ENCODE measurements at regions not wholly inside any gene's neighbourhood (a gene's known extent, or its start where the extent isn't known, plus 50 kb on each side); places are given as distances from the start of the nearest gene placed in this dataset.

- DNase-seq = no peak
- ATAC-seq (ENCODE audit: poor library complexity) = no peak
- intact Hi-C loops (cut with DNase I) = no loop called here
These were observed 96.1 kb upstream of the KCNA3 start for GRCh38 chr1:110770832-110771231.

GRCh38 chr1:110768605-110769004, 93.9 kb upstream of the KCNA3 start:
- intact Hi-C loops (cut with DNase I) = no loop called here
- ATAC-seq (ENCODE audit: poor library complexity) (no peak), DNase-seq (no peak)

- intact Hi-C loops (cut with DNase I) = loop anchor here (2.0 kb wide), 1 partner anchor 135 kb away; no protein-coding TSS in a partner anchor
- ATAC-seq (ENCODE audit: poor library complexity) = no peak
- no peak for DNase-seq
These were observed 91.6 kb upstream of the KCNA3 start for GRCh38 chr1:110766336-110766647.

- DNase-seq = no peak
- intact Hi-C loops (cut with DNase I) = loop anchor here (2.0 kb wide), 1 partner anchor 135 kb away; no protein-coding TSS in a partner anchor
These were observed 91.0 kb upstream of the KCNA3 start for GRCh38 chr1:110765640-110766335.

GRCh38 chr1:110763149-110763548, 88.4 kb upstream of the KCNA3 start:
- DNase-seq = no peak

More at GRCh38 chr1:110765640-110766335, 91.0 kb upstream of the KCNA3 start:
- peak; percentile 86 for ATAC-seq (ENCODE audit: poor library complexity)

GRCh38 chr1:110760321-110760720, 85.6 kb upstream of the KCNA3 start:
- DNase-seq (no peak), ATAC-seq (ENCODE audit: poor library complexity) (no peak)
- intact Hi-C loops (cut with DNase I) = no loop called here

More at GRCh38 chr1:110763149-110763548, 88.4 kb upstream of the KCNA3 start:
- intact Hi-C loops (cut with DNase I) = no loop called here
- ATAC-seq (ENCODE audit: poor library complexity) = no peak

- intact Hi-C loops (cut with DNase I) = no loop called here
- DNase-seq (peak; percentile 62), ATAC-seq (ENCODE audit: poor library complexity) (peak; percentile 98)
These were observed 81.8 kb upstream of the KCNA3 start for GRCh38 chr1:110756506-110756905.

GRCh38 chr1:110752941-110753725, 78.4 kb upstream of the KCNA3 start:
- DNase-seq (no peak), ATAC-seq (ENCODE audit: poor library complexity) (no peak)
- intact Hi-C loops (cut with DNase I) = no loop called here

- ATAC-seq (ENCODE audit: poor library complexity) = no peak
- DNase-seq = no peak
- intact Hi-C loops (cut with DNase I) = no loop called here
These were observed 75.8 kb upstream of the KCNA3 start for GRCh38 chr1:110750562-110750961.

GRCh38 chr1:110749960-110750359, 75.2 kb upstream of the KCNA3 start:
- no peak for DNase-seq
- intact Hi-C loops (cut with DNase I) = no loop called here
- no peak for ATAC-seq (ENCODE audit: poor library complexity)

- ATAC-seq (ENCODE audit: poor library complexity) = peak; percentile 31
- DNase-seq = peak; percentile 47
- intact Hi-C loops (cut with DNase I) = no loop called here
These were observed 72.0 kb upstream of the KCNA3 start for GRCh38 chr1:110746644-110747259.

- intact Hi-C loops (cut with DNase I) = no loop called here
- ATAC-seq (ENCODE audit: poor library complexity) (no peak), DNase-seq (no peak)
These were observed 68.7 kb upstream of the KCNA3 start for GRCh38 chr1:110743397-110743796.

GRCh38 chr1:110736900-110737605, 62.3 kb upstream of the KCNA3 start:
- ATAC-seq (ENCODE audit: poor library complexity) = no peak
- intact Hi-C loops (cut with DNase I) = no loop called here
- no peak for DNase-seq

- intact Hi-C loops (cut with DNase I) = no loop called here
- no peak for ATAC-seq (ENCODE audit: poor library complexity)
- DNase-seq = no peak
These were observed 59.5 kb upstream of the KCNA3 start for GRCh38 chr1:110734133-110734680.

GRCh38 chr1:110731529-110731928, 56.8 kb upstream of the KCNA3 start:
- DNase-seq (no peak), ATAC-seq (ENCODE audit: poor library complexity) (no peak)
- intact Hi-C loops (cut with DNase I) = no loop called here

- intact Hi-C loops (cut with DNase I) = no loop called here
- ATAC-seq (ENCODE audit: poor library complexity) (no peak), DNase-seq (no peak)
These were observed 53.8 kb upstream of the KCNA3 start for GRCh38 chr1:110728388-110729001.

GRCh38 chr1:110727246-110727645, 52.5 kb upstream of the KCNA3 start:
- DNase-seq = no peak
- intact Hi-C loops (cut with DNase I) = no loop called here
- ATAC-seq (ENCODE audit: poor library complexity) = no peak

GRCh38 chr1:110726755-110727154, 52.0 kb upstream of the KCNA3 start:
- DNase-seq = no peak
- no peak for ATAC-seq (ENCODE audit: poor library complexity)
- intact Hi-C loops (cut with DNase I) = no loop called here

All from Right ventricle myocardium superior (tissue), 1 donor.